HG02981 (cell line): ENCODE measurements at regions not wholly inside any gene's neighbourhood (a gene's known extent, or its start where the extent isn't known, plus 50 kb on each side); places are given as distances from the start of the nearest gene placed in this dataset.

Experiments
- ATAC-seq: cut with Tn5 transposase; IDR thresholded peaks from one replicate; pipeline ENCODE4 v1.9.1; 2021; ENCODE audit warnings: mild to moderate bottlenecking, moderate library complexity; ENCODE audit not compliant: unreplicated experiment

DNA sequence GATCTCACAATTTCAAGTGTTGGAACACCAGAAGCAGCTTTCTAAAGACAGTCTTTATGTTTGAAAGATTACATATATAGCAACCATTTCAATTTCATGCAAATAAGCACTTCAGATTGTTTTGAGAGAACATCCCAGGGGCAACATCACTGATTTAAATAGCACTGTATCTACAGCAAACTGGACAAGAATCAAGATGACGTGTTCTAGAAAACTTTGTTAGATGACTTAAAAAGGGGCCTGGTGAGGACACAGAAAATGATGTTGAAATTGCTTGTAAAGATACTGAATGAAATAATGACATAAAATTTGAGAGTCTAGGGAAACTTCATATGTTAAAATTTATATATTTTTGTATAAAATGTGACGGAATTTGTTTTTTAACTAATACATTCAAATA, 277.1 kb downstream of the KLF12 start:
- no peak for ATAC-seq

DNA sequence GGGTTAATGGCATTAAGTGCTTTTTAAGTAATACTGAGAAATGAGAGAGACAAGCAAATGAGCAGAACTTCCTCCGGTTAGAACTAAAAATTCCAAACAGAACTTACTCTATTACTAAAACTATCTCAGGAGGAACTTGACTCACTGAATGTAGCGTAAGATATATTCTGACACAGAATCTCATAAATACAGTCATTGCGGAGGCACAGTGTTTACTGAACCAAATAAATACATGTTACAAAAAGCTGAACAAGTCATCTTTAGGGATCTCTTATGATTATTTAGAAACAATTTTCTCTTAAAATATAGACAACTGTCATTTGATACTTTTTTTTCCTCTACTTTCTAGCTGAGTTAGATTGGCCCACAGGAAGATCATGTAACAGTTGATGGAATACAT, 283.1 kb downstream of the KLF12 start:
- ATAC-seq: no peak

DNA sequence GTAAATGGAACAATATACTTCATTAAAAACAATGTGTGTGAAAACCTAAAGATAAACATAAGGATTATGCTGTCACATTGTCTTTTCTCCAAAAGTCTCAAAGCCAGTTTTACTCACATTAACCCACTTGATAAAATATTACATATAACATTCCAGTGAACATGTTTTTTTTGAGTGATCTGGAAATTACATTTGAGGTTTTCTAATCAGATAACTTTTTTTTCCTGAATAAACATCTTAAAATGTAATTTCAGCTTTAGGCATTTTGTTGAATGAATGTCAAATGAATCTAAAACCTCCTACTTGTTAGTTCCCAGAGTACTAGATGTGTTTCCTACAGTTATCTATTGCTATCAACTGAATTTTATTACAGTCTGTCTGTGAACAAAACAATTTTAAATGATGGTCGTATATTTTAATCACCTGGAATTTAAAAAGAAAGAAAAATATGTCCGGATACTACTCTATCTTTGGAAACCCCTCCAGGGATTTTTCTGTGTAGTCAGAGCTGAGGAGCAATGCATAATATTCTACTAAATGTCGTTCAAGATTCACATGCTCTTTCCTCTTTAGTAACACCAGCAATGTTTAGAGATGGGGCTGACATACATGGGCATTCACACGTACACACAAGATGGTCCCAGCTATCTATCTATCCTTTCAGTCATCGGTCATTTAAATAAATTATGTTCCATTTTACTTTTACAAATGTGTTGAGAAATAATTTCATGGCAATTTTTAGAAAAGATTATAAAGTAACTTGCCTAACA, 283.9 kb downstream of the KLF12 start:
- no peak for ATAC-seq

DNA sequence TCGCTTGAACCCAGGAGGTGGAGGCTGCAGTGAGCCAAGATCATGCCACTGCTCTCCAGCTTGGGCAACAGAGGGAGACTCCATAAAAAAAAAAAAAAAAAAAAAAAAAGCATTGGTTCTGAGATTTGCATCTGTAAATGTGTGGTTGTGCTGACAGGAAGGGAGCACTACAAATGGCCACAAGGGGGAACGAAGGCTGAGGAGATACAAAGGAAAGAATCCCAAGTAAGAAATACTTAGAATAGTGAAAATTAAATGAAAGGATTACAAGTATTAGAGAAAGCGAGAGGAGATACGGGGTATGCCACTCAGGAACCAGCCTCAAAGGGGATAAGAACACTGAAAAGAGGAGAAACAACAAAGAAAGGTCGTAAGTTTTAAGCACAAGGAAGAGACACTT, 284.9 kb downstream of the KLF12 start:
- ATAC-seq: no peak

DNA sequence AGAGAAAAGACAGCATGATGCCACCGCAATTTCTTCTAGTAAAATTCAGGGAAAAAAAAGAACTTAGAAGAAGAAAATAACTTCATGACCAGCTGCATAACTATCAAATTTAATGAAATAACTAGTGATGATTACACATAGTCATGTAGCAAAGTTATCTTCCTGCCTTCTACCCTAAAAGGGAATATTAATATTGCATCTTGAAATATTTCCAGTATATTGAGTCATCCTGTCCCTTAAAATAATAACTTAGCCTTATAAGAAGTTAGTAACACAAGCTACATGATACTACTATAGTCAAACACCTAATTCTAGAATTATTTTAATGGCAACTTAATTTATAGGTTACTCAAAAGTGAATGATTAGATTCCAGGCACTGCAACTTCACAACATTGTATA, 289.2 kb downstream of the KLF12 start:
- ATAC-seq: no peak

DNA sequence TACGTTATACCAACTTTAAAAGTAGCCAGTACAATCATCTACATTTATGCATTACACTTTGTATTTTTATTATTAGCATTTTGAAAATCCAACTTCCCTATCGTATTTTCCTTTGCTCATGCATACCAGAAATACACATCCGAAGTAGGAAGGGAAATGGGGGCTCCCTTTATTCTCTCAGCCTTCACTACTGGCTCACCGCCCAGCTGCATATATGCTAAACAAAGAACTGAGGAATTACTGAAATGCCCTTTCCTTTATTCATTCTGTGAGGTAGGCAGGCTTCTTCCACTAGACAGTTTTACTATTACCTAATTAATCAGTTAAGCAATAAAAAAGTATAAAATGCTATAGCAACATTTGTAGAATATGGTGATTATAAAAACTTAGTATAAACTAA, 291.6 kb downstream of the KLF12 start:
- no peak for ATAC-seq

DNA sequence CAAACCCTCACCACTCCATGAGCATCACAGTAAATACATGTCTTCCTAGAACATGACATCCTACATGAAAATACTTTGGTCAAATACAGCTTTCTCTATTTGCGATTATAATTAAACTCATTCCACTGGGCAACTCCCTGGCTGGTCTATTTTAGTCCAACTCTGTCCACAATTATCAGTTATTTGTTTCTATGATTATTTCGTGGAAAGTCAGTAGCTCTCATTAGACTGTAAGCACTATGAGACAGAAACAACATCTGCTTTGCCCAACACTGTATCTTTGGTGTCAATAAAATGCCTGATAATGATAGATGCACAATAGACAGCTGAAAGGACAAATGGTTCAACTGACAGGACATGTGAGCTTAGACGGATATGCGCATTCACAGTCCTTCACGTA, 292.0 kb downstream of the KLF12 start:
- ATAC-seq: no peak

DNA sequence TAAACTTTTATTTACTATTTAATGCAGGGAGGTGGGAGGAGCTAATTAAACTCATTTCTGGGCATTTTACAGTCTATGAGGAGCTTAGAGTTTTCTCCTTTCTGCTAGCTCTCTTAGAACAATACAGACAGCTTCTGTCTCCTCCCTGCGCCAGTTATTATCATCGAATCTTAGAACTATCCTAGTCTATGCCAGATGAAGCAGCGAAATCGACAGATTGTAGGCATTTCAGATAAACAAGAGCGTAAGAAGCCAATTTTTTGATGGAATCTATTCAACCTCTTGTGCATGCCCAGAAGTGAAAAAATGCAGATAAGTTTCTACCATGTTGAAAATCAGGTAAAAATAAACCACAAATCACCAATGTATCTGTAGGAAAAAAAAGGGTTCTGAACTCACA, 297.1 kb downstream of the KLF12 start:
- ATAC-seq: no peak

DNA sequence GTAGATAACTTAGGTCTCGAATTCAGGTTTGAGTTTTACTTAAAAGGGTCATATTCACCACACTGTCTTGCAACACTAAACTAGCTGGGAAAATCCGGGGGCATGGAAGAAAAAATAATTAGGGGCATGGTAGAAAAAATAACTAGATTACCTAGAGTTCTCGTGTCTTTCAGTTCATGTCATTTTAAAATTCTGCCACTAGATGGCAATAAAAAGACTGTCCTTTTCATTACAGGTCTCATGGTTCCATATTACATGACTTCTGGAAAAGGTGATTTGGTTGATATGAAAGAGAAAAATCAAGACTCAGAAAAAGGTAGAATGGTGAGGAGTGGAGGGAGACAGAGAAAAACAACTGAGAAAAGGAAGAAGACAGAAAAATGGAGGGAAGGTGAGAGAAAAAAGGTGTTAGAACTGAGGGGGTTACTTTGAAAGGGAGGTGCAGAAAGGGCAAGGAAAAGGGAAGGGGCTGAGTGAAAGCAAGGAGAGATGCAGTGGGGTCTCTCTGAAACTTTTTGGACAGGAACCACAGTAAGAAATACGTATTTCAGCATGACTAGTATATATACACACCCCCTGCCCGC, 299.0 kb downstream of the KLF12 start:
- no peak for ATAC-seq

DNA sequence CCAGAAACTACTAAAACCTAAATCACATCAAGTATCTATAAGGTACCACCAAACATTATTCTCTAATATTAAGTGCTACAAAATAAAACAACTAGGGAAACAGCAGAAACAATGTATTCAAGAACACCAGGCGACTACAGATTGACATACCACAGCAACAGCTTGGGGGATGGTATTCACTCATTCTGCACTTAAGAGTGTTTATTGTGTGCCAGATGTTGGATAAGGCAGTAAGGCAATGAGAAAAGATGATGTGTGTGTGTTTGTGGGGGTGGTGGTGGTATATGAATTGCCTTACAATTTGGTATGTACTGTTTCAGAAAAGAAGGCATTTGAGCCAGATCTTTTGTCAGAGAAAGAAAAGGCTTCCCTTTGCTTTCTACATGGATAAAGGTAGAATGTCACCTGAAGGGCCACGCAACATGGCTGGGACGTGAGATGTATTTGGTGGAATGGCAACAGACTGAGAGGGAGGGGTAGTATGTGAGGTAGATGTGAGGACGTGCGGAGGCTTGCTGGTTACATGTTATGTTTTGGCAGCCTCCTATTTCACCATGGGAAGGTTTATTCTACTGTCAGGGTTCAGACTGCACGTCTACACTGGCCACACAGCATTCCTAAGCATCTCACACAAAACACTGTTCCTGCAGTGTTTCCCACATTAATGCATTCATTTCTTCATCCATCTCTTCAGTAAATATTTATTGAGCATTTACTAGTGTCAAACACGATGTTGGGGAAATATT, 300.7 kb downstream of the KLF12 start:
- no peak for ATAC-seq

DNA sequence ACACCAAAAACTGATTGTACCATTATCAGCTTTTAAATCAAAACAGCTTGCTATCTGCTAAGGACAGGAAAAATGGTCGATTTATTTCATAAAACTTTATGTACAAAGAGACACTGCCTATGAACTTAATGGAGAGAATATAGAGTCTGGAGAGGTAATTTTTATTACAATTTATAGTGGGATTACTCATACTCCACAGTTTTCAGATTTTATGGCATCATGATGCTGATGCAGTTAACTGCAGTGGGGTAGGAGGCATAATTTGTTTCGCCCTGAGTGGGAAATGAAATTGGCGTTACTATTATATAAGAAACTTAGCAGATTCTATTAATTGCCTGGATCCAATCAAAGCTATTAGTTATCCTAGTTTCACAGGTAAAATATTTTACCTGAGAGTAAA, 301.4 kb downstream of the KLF12 start:
- no peak for ATAC-seq

DNA sequence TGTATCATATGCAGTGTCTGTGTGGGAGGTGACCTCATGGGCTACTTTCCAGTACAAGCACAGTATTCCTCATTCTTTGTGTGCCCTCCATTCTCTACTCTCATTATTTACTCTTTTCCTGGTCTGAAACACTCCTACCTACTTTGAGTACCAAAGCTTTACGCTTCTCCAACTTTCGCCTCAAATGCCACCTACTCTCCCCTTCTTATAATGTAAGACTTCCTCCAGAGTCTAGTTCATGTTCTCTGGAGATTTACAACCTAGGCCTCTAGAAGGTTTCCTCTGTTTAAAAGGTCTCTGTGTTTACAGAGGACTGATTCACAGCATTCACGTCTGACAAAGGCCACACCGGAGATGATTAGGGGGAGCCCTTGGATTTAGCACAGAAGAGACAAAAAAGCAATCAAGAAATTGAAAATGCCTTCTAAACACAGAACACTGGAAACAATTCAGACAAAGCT, 302.0 kb downstream of the KLF12 start:
- ATAC-seq: no peak

DNA sequence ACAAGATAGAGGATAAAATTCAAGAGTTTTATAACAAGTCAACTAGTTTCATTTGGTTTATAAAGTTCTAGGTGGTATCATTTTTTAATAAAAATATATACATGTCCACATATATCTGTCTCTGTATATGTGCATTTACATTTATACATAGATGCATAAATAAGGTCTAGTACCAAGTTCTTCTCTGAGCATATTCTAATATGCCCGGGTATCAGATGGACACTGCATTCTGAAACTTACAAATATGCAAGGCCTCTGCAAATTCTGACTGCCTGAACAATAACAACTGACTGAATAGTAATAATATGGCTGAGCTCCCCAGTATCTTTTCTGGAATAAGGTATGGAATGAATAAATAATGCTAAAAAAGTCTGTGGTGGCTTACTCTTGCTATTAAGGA, 304.8 kb downstream of the KLF12 start:
- no peak for ATAC-seq

DNA sequence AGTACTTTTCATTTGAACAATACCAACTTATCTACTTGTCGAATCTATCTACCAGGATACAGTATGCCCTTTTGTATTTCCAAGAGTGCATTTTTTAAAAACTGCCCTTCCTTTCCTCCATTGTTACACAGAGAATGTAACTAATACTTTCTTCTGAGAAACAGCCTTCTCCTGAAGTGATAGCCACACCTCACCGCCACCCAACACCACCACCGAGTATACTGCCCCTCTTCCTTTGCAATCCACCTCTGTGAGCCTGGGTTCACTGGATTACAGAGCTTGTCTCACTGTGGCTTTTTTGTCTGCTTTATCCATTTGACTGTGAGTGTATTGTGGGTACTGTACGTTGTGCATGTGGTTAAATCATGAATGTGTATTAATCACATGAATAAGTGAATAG, 305.4 kb downstream of the KLF12 start:
- no peak for ATAC-seq

DNA sequence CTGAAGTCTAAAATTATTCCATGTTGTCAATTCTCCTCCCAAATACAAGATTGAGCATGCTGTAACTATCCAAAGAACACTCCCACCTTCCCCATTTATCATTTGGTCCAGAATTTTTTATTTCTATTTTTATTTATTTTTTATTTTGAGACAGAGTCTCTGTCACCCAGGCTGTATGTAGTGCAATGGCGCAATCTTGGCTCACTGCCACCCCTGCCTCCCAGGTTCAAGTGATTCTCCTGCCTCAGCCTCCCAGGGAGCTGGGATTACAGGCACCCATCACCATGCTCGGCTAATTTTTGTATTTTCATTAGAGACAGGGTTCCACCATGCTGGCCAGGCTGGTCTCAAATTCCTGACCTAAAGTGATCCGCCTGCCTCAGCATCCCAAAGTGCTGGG, 306.8 kb downstream of the KLF12 start:
- ATAC-seq: no peak

DNA sequence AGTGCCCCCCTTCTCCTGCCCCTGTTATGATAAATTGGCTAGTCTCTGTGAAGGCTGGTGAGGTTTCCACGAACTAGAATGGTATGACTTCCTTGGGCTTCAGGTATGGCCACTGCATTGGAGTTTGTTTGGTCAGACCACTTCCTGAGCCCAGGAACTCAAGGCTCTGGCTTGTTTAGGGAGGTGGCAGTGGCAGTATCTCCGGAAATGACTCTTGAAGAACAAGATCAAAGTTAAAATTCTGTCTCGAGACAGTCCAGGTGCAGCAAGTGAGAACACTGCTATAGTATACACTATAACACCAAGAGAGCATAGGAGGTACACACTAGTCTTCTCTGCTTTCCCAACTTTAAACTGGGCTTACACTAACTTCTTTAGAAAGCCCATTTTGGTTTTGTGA, 309.1 kb downstream of the KLF12 start:
- no peak for ATAC-seq

DNA sequence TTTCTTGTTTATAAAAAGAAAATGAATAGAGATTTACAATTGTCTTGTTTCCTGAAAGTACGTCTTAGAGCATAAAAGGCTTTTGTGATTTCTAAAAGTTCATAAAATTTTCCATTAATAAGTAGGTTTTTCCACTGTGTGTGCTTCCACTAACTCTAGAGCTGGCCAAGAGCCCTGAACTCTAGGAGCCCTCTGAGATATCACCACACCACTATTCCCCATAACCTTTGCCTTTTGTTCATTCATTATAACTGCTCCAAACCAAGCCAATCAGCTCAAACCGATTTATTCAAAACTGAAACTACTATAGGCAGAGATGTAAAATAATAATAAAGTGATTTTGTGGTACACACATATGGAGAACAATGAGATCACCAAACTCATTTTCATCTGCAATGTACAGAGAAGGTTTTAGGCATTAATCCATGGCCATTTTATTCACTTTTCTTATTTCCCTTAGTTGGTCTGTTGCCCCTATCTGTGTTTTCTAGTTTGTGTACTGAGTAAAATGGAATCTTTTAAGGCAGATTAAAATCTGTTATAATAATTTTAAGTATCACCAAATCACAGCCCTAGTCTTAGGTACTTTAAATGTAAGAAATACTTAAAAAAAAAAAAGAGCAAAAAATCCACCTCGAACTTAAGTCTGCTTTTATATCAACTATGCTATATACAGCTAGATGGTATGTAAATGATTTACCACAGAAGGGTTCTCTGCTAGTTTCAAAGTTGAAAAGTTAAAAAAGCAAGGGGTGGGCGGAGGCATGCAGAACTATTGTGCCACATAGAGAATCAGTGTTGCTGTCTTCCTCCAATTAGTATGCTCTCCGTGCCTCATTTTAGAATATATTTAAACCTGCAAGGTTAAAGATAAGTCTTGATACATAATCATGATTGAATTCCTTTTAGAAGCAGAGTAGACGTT, 311.3 kb downstream of the KLF12 start:
- ATAC-seq: no peak

DNA sequence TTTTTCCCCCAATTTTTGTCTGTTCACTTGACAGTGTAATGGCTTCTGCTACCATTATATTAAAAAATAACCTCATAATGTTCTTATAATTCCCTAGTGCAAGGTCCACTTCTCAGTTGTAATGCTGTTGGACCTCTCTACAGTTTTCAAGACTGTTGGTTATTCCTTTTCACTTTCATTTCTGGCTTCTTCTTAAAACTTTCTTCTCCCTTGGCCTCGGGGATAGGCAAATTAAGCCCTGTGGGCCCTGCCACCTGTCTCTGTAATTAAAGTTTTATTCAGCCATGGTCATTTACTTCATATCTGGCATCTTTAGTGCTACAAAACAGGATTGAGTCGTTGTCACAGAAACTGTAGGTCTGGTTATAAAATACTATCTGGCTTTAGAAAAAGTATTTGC, 313.5 kb downstream of the KLF12 start:
- ATAC-seq: peak; percentile 48

DNA sequence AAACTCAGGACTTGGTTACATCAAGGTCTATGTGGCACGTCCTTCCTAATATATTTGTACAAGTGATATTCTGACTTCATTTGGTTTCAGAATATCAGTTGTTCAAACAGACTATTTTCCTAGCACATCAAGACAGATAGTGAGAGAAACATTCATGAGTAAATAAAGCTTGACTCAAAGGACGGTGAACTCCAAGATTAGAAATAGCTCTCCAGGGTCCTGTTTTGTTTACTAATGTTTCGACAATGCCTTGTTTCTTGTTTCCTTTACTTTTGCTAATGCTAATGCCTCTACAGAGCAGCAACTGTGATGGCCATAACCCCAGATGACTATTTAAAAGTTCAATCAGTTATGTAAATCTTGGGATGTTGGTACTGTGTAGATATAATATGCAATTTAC, 313.9 kb downstream of the KLF12 start:
- ATAC-seq: no peak

DNA sequence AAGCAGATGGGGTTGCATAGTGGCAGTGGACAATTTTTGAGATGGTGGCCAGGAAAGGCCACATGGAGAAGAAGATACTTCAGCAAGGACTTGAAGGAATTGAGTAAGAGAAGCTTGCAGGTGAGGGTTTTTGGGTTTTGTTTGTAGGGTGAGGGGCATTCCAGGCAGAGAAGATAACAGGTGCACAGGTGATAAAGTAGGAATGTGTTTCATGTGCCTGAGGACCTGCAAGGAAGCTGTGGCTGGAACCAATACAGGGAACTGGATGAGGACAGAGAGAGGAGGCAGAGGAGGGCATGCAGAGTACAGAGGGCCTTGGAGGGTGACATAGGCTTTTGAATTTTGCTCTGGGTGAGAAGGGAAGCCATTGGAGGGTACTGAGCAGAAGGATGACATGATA, 314.5 kb downstream of the KLF12 start:
- ATAC-seq: no peak

DNA sequence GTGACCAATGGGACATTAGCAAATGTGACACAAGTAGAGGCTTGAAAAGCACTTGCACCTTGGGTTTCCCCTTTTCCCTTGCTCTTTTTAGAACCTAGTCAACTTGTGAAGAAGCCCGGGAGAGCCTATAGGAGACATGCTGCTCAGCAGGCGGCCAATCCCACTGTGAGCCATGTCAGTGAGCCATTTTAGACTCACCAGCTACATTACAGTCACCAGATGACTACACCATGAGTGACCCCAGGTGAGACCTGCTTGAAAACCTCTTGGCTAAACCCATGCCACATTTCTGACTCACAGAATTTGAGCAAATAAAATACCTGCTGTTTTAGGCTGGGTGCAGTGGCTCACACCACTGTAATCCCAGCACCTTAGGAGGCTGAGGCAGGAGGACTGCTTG, 317.5 kb downstream of the KLF12 start:
- no peak for ATAC-seq
